OCI-LY7 (cell line): ENCODE measurements at regions not wholly inside any gene's neighbourhood (a gene's known extent, or its start where the extent isn't known, plus 50 kb on each side); places are given as distances from the start of the nearest gene placed in this dataset.

ENCODE experiments used
- BruUV-seq: library from RNA; stranded (reverse); fragments of 400-500 nt; replicated peaks from 2 replicates; lab custom pipeline; 2021; lab: Mats Ljungman, UMichigan
- CTCF ChIA-PET: fragments of 300-600 bp; sonication (Branson Sonifier 250); formaldehyde crosslinking; loops from one replicate; lab custom pipeline; 2022; ENCODE audit warnings: antibody characterized with exemption; ENCODE audit not compliant: unreplicated experiment; lab: Charles Lee
- POLR2A ChIA-PET: fragments of 300-600 bp; sonication (Branson Sonifier 250); formaldehyde crosslinking; loops from one replicate; lab custom pipeline; 2022; ENCODE audit warnings: antibody characterized with exemption; lab: Charles Lee
- DNase-seq: peaks from one replicate; pipeline ENCODE4 v3.0.0-alpha.2; 2015; ENCODE audit warnings: low spot score
- H2AFZ ChIP-seq: fragments of 200-600 bp; sonication (generic), shearing (Covaris generic); 2 replicates; pipeline ENCODE4 v1.6.1; 2014; ENCODE audit warnings: mild to moderate bottlenecking, antibody characterized with exemption, low read length, moderate library complexity
- H3K27ac ChIP-seq: fragments of 200-600 bp; sonication (generic); 2 replicates; pipeline ENCODE4 v1.5.1; 2014; ENCODE audit warnings: mixed run types, low read depth, mild to moderate bottlenecking, moderate library complexity, low read length, inconsistent platforms; ENCODE audit not compliant: poor library complexity, severe bottlenecking
- H3K36me3 ChIP-seq: fragments of 200-600 bp; sonication (generic); 2 replicates; pipeline ENCODE4 v1.6.1; 2014; ENCODE audit warnings: mild to moderate bottlenecking, antibody characterized with exemption, low read length, moderate library complexity, mixed read lengths; ENCODE audit not compliant: insufficient read depth
- H3K4me1 ChIP-seq: fragments of 200-600 bp; sonication (generic); 2 replicates; pipeline ENCODE4 v1.5.1; 2014; ENCODE audit warnings: mild to moderate bottlenecking, low read length; ENCODE audit not compliant: insufficient read depth, poor library complexity, severe bottlenecking
- H3K4me2 ChIP-seq: fragments of 200-600 bp; sonication (generic); 2 replicates; pipeline ENCODE4 v1.6.1; 2014; ENCODE audit warnings: mild to moderate bottlenecking, low read length
- H3K4me3 ChIP-seq: fragments of 200-600 bp; sonication (generic); 2 replicates; pipeline ENCODE4 v1.5.1; 2014; ENCODE audit warnings: mild to moderate bottlenecking, low read depth, low read length; ENCODE audit not compliant: poor library complexity, severe bottlenecking
- H3K79me2 ChIP-seq: fragments of 200-600 bp; sonication (generic); 2 replicates; pipeline ENCODE4 v1.6.1; 2016; ENCODE audit warnings: low read depth, mild to moderate bottlenecking, low read length, moderate library complexity, mixed read lengths; ENCODE audit not compliant: insufficient read depth
- H3K9me2 ChIP-seq: fragments of 200-600 bp; sonication (generic); 2 replicates; pipeline ENCODE4 v1.6.1; 2016; ENCODE audit warnings: mild to moderate bottlenecking, low read length, mixed read lengths; ENCODE audit not compliant: insufficient read depth
- H3K9me3 ChIP-seq: fragments of 200-600 bp; sonication (generic); 2 replicates; pipeline ENCODE4 v1.6.1; 2014; ENCODE audit warnings: mild to moderate bottlenecking, mixed run types, low read length, mixed read lengths
- H4K20me1 ChIP-seq: fragments of 200-600 bp; sonication (generic); 2 replicates; pipeline ENCODE4 v1.6.1; 2014; ENCODE audit warnings: mild to moderate bottlenecking, antibody characterized with exemption, low read length, moderate library complexity, mixed read lengths; ENCODE audit not compliant: insufficient read depth
- EZH2phosphoT487 ChIP-seq: fragments of 200-600 bp; sonication (generic); IDR thresholded peaks from 2 replicates; pipeline ENCODE4 v1.6.1; 2018; ENCODE audit warnings: low read depth, borderline replicate concordance, mild to moderate bottlenecking, mixed run types, antibody characterized with exemption, low read length, moderate library complexity, mixed read lengths
- intact Hi-C: fragments of 100-400 bp; cut with micrococcal nuclease; formaldehyde crosslinking; loops from one replicate; pipeline ENCODE4 v1.10.0; 2022; ENCODE audit not compliant: unreplicated experiment
- TF ChIP-seq, protein P1 (sequence below): fragments of 200-600 bp; sonication (generic); conservative IDR thresholded peaks from 2 replicates; pipeline ENCODE4 v1.5.1; 2014; ENCODE audit warnings: mild to moderate bottlenecking, antibody characterized with exemption, low read length, moderate library complexity, mixed read lengths

DNA sequence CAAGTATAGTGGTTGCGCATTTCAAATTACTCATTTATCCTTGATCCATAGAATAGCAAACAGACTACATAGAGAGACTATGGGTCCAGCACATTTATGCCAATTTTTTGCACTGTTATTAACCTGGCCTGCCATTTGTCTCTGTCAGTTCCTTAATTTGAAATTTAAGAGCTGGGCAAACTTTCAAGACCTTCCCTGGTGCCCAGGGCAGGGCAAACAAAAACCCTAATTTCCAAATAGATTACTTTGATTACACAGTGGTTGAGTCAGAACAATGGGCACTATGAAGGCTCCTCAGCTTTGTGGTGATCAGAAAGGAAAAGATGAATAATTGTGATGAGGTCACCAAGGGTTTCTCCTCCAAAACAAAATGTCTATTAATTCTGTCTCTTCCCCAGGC is 80.6 kb downstream of the TNFSF18 start:
- Histone ChIP-seq H3K9me2 (no peaks in the 10 kb centered on the region), H4K20me1 (no peaks in the 10 kb centered on the region), H2AFZ (no peak overlapping the region), H3K4me2 (no peak overlapping the region), H3K4me1 (no peaks in the 10 kb centered on the region), H3K9me3 (no peaks in the 10 kb centered on the region), H3K4me3 (no peak overlapping the region), H3K27ac (no peak overlapping the region), H3K79me2 (no peaks in the 10 kb centered on the region), H3K36me3 (no peaks in the 10 kb centered on the region)
- no peak for DNase-seq
- no peak for TF ChIP-seq EZH2phosphoT487
- TF ChIP-seq, protein P1, sequence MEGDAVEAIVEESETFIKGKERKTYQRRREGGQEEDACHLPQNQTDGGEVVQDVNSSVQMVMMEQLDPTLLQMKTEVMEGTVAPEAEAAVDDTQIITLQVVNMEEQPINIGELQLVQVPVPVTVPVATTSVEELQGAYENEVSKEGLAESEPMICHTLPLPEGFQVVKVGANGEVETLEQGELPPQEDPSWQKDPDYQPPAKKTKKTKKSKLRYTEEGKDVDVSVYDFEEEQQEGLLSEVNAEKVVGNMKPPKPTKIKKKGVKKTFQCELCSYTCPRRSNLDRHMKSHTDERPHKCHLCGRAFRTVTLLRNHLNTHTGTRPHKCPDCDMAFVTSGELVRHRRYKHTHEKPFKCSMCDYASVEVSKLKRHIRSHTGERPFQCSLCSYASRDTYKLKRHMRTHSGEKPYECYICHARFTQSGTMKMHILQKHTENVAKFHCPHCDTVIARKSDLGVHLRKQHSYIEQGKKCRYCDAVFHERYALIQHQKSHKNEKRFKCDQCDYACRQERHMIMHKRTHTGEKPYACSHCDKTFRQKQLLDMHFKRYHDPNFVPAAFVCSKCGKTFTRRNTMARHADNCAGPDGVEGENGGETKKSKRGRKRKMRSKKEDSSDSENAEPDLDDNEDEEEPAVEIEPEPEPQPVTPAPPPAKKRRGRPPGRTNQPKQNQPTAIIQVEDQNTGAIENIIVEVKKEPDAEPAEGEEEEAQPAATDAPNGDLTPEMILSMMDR = no peak
- no TSS peak for BruUV-seq
- ChIA-PET POLR2A (interaction anchor here (0.6 kb wide), 1 partner anchor 60 kb away, joined by 3 read pairs; no protein-coding TSS in a partner anchor), CTCF (no interaction called here)
- intact Hi-C loops = no loop called here

DNA sequence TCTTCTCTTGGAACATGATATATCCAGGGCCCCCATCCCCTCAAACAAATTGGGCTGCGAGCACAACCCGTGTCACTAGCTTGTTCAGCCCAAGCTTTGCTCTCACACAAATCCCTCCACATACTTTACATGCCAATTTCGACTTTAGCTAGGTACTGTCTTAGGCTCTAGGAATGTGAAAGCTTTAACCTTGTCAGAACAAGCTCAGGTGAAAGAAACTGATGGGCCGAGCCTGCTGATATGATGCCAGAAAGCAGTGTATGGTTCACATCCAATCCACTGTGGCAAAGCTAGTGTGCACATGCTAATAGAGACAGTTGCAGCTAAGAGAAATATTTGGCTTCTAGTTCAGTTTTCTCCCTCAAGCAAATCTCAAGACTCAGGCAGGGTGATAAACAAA is 79.5 kb downstream of the TNFSF18 start:
- H3K27ac ChIP-seq = no peak overlapping the region
- intact Hi-C loops = no loop called here
- TF ChIP-seq EZH2phosphoT487 = no peak
- TF ChIP-seq, protein P1 = no peak
- H3K4me1 ChIP-seq = no peaks in the 10 kb centered on the region
- no peaks in the 10 kb centered on the region for H3K79me2 ChIP-seq
- DNase-seq = no peak
- ChIA-PET CTCF (no interaction called here), POLR2A (interaction anchor here (1.7 kb wide), 1 partner anchor 20 kb away, joined by 4 read pairs; no protein-coding TSS in a partner anchor)
- no peaks in the 10 kb centered on the region for H3K36me3 ChIP-seq
- no peaks in the 10 kb centered on the region for H3K9me2 ChIP-seq
- no TSS peak for BruUV-seq
- H4K20me1 ChIP-seq = no peaks in the 10 kb centered on the region
- no peak overlapping the region for H3K4me2 ChIP-seq
- H3K4me3 ChIP-seq = no peak overlapping the region
- H2AFZ ChIP-seq = no peak overlapping the region
- H3K9me3 ChIP-seq = no peaks in the 10 kb centered on the region

DNA sequence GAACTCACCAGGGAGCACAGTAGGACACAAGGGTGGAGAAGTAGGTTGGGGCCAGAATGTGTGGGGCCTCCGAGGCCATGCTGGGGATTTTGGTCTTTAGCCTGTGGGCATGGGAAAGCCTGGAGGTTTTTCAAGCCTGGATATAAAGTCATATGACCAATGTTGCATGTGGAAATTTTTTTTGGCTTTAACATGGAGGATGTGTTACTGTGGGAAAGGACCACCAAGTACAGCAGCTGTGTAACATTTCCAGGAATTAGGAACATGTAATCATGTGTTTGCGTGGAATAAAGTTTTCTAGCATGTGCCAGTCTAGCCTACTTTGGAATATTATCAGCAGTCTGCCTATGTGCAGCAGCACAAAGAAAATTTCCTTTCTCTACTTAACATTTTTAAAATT is 78.5 kb downstream of the TNFSF18 start:
- Histone ChIP-seq H3K79me2 (no peaks in the 10 kb centered on the region), H4K20me1 (no peaks in the 10 kb centered on the region), H2AFZ (no peak overlapping the region), H3K4me1 (no peaks in the 10 kb centered on the region), H3K4me3 (no peak overlapping the region), H3K27ac (no peak overlapping the region), H3K9me2 (no peaks in the 10 kb centered on the region), H3K36me3 (no peaks in the 10 kb centered on the region), H3K4me2 (no peak overlapping the region), H3K9me3 (no peaks in the 10 kb centered on the region)
- TF ChIP-seq, protein P1 = no peak
- TF ChIP-seq EZH2phosphoT487 = no peak
- ChIA-PET POLR2A (interaction anchor here (0.5 to 1.7 kb wide), 3 partner anchors 19 to 48 kb away, joined by 4 read pairs; no protein-coding TSS in a partner anchor), CTCF (no interaction called here)
- DNase-seq = no peak
- intact Hi-C loops = no loop called here
- BruUV-seq = no TSS peak
